ENCODE measurements at regions not wholly inside any gene's neighbourhood (a gene's known extent, or its start where the extent isn't known, plus 50 kb on each side); places are given as distances from the start of the nearest gene placed in this dataset.
"Not testable (repeated sequence)": the region's sequence is repeated elsewhere in the genome, so short reads cannot be mapped to it uniquely, and the experiment has no call there.

GRCh38 chr21:25485914-25486313, 121.4 kb downstream of the MRPL39 start:
- no peaks in the 10 kb centered on the region for H3K9me1 ChIP-seq (ENCODE audit: control insufficient read depth, extremely low read depth, insufficient read depth, low read length)
- no peaks in the 10 kb centered on the region for H3K79me2 ChIP-seq (ENCODE audit: control insufficient read depth, insufficient read depth, low read length)
- H3K27me3 ChIP-seq (ENCODE audit: control insufficient read depth, extremely low read depth, insufficient read depth, low read length): no peaks in the 10 kb centered on the region
- H3K4me3 ChIP-seq (ENCODE audit: control insufficient read depth in 2 of 3, extremely low read depth in 1 of 3, insufficient read depth in 2 of 3, low read depth in 1 of 3, low read length in 3 of 3): no peak overlapping the region
- dilution Hi-C loops (cut with MboI; ENCODE audit: extremely low pct_ligation_motif_present, low sequenced_read_pairs): no loop called here
- H3K4me2 ChIP-seq (ENCODE audit: control insufficient read depth, extremely low read depth, insufficient read depth, low read depth, low read length): no peak overlapping the region
- no peak overlapping the region for H3K9ac ChIP-seq (ENCODE audit: control insufficient read depth, extremely low read depth, insufficient read depth, low read length)
- no peaks in the 10 kb centered on the region for H3K4me1 ChIP-seq (ENCODE audit: control insufficient read depth, extremely low read depth, insufficient read depth, low read length)
- H3K9me3 ChIP-seq (ENCODE audit: control insufficient read depth, low read depth, low read length): no peaks in the 10 kb centered on the region
- FAIRE-seq (no peak), DNase-seq (ENCODE audit: low read depth, low spot score) (no peak)
- H3K36me3 ChIP-seq (ENCODE audit: control insufficient read depth in 2 of 2, extremely low read depth in 1 of 2, insufficient read depth in 2 of 2, low read length in 2 of 2): no peaks in the 10 kb centered on the region
- no peak overlapping the region for H3K27ac ChIP-seq (ENCODE audit: control insufficient read depth, insufficient read depth, low read length)
- no peak overlapping the region for H2AFZ ChIP-seq (ENCODE audit: control insufficient read depth, low read length)
- TF ChIP-seq EZH2 (IDR thresholded peaks at IDR 0.05; ENCODE audit: low read length) (no peak), CTCF (optimal IDR thresholded peaks at IDR 0.05 in 1 of 3, IDR thresholded peaks at IDR 0.05 in 1 of 3, conservative IDR thresholded peaks at IDR 0.05 in 1 of 3; ENCODE audit: extremely low read depth in 1 of 3, insufficient read depth in 2 of 3, low read length in 3 of 3) (no peak)
- H4K20me1 ChIP-seq (ENCODE audit: control insufficient read depth, extremely low read depth, insufficient read depth, low read length): no peaks in the 10 kb centered on the region

GRCh38 chr21:25467896-25468295, 139.4 kb downstream of the MRPL39 start:
- DNase-seq (ENCODE audit: low read depth, low spot score) (no peak), FAIRE-seq (no peak)
- Histone ChIP-seq H3K36me3 (ENCODE audit: control insufficient read depth in 2 of 2, extremely low read depth in 1 of 2, insufficient read depth in 2 of 2, low read length in 2 of 2) (no peaks in the 10 kb centered on the region), H3K4me1 (ENCODE audit: control insufficient read depth, extremely low read depth, insufficient read depth, low read length) (no peaks in the 10 kb centered on the region), H4K20me1 (ENCODE audit: control insufficient read depth, extremely low read depth, insufficient read depth, low read length) (no peaks in the 10 kb centered on the region), H3K9me1 (ENCODE audit: control insufficient read depth, extremely low read depth, insufficient read depth, low read length) (no peaks in the 10 kb centered on the region), H3K4me2 (ENCODE audit: control insufficient read depth, extremely low read depth, insufficient read depth, low read depth, low read length) (no peak overlapping the region), H3K9ac (ENCODE audit: control insufficient read depth, extremely low read depth, insufficient read depth, low read length) (no peak overlapping the region), H2AFZ (ENCODE audit: control insufficient read depth, low read length) (no peak overlapping the region), H3K27ac (ENCODE audit: control insufficient read depth, insufficient read depth, low read length) (no peak overlapping the region), H3K4me3 (ENCODE audit: control insufficient read depth in 2 of 3, extremely low read depth in 1 of 3, insufficient read depth in 2 of 3, low read depth in 1 of 3, low read length in 3 of 3) (no peak overlapping the region), H3K79me2 (ENCODE audit: control insufficient read depth, insufficient read depth, low read length) (no peaks in the 10 kb centered on the region), H3K9me3 (ENCODE audit: control insufficient read depth, low read depth, low read length) (no peaks in the 10 kb centered on the region), H3K27me3 (ENCODE audit: control insufficient read depth, extremely low read depth, insufficient read depth, low read length) (no peaks in the 10 kb centered on the region)
- dilution Hi-C loops (cut with MboI; ENCODE audit: extremely low pct_ligation_motif_present, low sequenced_read_pairs): no loop called here
- TF ChIP-seq CTCF (optimal IDR thresholded peaks at IDR 0.05 in 1 of 3, IDR thresholded peaks at IDR 0.05 in 1 of 3, conservative IDR thresholded peaks at IDR 0.05 in 1 of 3; ENCODE audit: extremely low read depth in 1 of 3, insufficient read depth in 2 of 3, low read length in 3 of 3): no peak
- no peak for TF ChIP-seq EZH2 (IDR thresholded peaks at IDR 0.05; ENCODE audit: low read length)

- DNase-seq (ENCODE audit: low read depth, low spot score); H3K36me3 ChIP-seq (ENCODE audit: control insufficient read depth in 2 of 2, extremely low read depth in 1 of 2, insufficient read depth in 2 of 2, low read length in 2 of 2); dilution Hi-C loops (cut with MboI; ENCODE audit: extremely low pct_ligation_motif_present, low sequenced_read_pairs); H3K4me2 ChIP-seq (ENCODE audit: control insufficient read depth, extremely low read depth, insufficient read depth, low read depth, low read length); H4K20me1 ChIP-seq (ENCODE audit: control insufficient read depth, extremely low read depth, insufficient read depth, low read length); H3K9me1 ChIP-seq (ENCODE audit: control insufficient read depth, extremely low read depth, insufficient read depth, low read length); FAIRE-seq; H3K79me2 ChIP-seq (ENCODE audit: control insufficient read depth, insufficient read depth, low read length); H3K4me3 ChIP-seq (ENCODE audit: control insufficient read depth in 2 of 3, extremely low read depth in 1 of 3, insufficient read depth in 2 of 3, low read depth in 1 of 3, low read length in 3 of 3); H3K4me1 ChIP-seq (ENCODE audit: control insufficient read depth, extremely low read depth, insufficient read depth, low read length); H2AFZ ChIP-seq (ENCODE audit: control insufficient read depth, low read length); H3K27ac ChIP-seq (ENCODE audit: control insufficient read depth, insufficient read depth, low read length); H3K27me3 ChIP-seq (ENCODE audit: control insufficient read depth, extremely low read depth, insufficient read depth, low read length); H3K9me3 ChIP-seq (ENCODE audit: control insufficient read depth, low read depth, low read length); H3K9ac ChIP-seq (ENCODE audit: control insufficient read depth, extremely low read depth, insufficient read depth, low read length): not testable (repeated sequence)
Observed at GRCh38 chr21:25467071-25467470, 140.2 kb downstream of the MRPL39 start.

Measured in keratinocyte (primary cell).